ENCODE measurements at regions not wholly inside any gene's neighbourhood (a gene's known extent, or its start where the extent isn't known, plus 50 kb on each side); places are given as distances from the start of the nearest gene placed in this dataset.

DNA sequence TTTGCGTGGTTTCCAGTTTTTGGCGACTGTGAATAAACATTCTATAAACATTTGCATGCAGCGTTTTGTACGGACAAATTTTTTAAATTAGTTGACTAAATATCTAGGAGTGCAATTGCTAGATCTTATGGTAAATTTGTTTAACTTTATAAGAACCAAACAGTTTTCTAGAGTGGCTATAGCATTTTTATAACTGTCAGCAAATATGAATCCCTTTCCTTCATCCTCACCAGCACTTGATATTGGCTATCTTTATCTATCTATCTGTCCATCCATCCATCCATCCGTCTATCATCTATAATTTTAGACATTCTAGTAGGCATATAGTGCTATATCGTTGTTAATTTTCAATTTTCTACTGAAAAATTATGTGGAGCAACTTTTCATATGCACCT is 158.4 kb upstream of the CHRNA7 start:
- H3K4me1 Mint-ChIP-seq, result peaks cover 10% of the 10 kb centered on the region
- no peak overlapping the region for H3K27ac Mint-ChIP-seq
- no peak overlapping the region for H3K4me3 Mint-ChIP-seq
- TF ChIP-seq, protein P1, sequence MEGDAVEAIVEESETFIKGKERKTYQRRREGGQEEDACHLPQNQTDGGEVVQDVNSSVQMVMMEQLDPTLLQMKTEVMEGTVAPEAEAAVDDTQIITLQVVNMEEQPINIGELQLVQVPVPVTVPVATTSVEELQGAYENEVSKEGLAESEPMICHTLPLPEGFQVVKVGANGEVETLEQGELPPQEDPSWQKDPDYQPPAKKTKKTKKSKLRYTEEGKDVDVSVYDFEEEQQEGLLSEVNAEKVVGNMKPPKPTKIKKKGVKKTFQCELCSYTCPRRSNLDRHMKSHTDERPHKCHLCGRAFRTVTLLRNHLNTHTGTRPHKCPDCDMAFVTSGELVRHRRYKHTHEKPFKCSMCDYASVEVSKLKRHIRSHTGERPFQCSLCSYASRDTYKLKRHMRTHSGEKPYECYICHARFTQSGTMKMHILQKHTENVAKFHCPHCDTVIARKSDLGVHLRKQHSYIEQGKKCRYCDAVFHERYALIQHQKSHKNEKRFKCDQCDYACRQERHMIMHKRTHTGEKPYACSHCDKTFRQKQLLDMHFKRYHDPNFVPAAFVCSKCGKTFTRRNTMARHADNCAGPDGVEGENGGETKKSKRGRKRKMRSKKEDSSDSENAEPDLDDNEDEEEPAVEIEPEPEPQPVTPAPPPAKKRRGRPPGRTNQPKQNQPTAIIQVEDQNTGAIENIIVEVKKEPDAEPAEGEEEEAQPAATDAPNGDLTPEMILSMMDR (IDR thresholded peaks at IDR 0.05), result no peak
- no peaks in the 10 kb centered on the region for H3K9me3 Mint-ChIP-seq
- POLR2A ChIA-PET, result no interaction called here
- ATAC-seq (ENCODE audit: low read depth) (no peak), DNase-seq (no peak)
- CTCF ChIA-PET, result no interaction called here
- H3K36me3 Mint-ChIP-seq (ENCODE audit: low read depth), result peaks cover 4% of the 10 kb centered on the region
- H3K27me3 Mint-ChIP-seq, result peaks cover 13% of the 10 kb centered on the region
- intact Hi-C loops (cut with micrococcal nuclease), result loop anchor here (5.0 kb wide), 1 partner anchor 545 kb away; the partner anchor contains the start of gene KLF13

DNA sequence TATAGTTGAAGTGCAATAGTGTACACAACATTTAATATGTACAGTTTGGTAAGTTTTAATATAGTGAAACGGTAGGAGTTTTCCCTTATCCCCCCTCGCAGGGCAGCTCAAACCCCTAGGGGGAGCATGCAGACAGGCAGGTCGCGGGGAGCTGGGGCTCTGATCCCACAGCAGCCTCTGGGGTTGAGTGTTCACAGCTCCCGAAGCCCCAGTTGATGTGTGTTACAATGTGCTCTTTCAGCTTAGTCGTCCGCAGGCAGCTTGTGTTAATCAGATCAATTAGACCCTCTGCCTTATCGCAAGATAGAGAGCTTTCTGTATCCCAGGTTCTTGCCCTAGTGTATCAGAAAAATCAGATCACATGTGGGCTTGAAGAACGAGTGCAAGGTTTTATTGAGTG is 143.1 kb upstream of the CHRNA7 start:
- peaks cover 5% of the 10 kb centered on the region for H3K9me3 Mint-ChIP-seq
- CTCF ChIA-PET, result no interaction called here

DNA sequence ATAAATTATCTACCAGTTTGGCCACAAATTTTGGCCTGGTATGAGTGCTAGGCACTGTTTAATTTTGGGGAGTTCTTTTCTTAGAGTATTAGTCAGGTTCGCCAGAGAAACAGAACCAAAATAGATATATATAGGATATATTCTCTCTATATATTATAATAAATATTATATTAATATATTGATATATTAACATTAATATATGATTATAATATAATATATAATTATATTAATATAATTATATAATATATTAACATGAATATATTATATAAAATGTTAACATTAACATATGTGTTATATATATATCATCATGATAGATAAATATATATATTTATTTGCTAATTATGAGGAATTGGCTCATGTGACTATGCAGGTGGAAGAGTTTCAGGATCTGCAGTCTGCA is 137.8 kb upstream of the CHRNA7 start:
- no peak overlapping the region for H3K4me3 Mint-ChIP-seq
- H3K4me1 Mint-ChIP-seq, result no peaks in the 10 kb centered on the region
- ATAC-seq (ENCODE audit: low read depth) (no peak), DNase-seq (no peak)
- ChIA-PET CTCF (no interaction called here), POLR2A (no interaction called here)
- intact Hi-C loops (cut with micrococcal nuclease), result no loop called here
- H3K9me3 Mint-ChIP-seq, result peaks cover 7% of the 10 kb centered on the region
- no peak overlapping the region for H3K27ac Mint-ChIP-seq
- peaks cover 25% of the 10 kb centered on the region for H3K27me3 Mint-ChIP-seq
- no peaks in the 10 kb centered on the region for H3K36me3 Mint-ChIP-seq (ENCODE audit: low read depth)
- TF ChIP-seq, protein P1 (IDR thresholded peaks at IDR 0.05), result no peak

More for the DNA sequence above, 143.1 kb upstream of the CHRNA7 start:
- ATAC-seq (ENCODE audit: low read depth), result no peak
- Mint-ChIP-seq H3K27ac (no peak overlapping the region), H3K4me1 (no peaks in the 10 kb centered on the region), H3K27me3 (peaks cover 16% of the 10 kb centered on the region), H3K36me3 (ENCODE audit: low read depth) (no peaks in the 10 kb centered on the region), H3K4me3 (no peak overlapping the region)
- DNase-seq, result no peak
- intact Hi-C loops (cut with micrococcal nuclease), result no loop called here
- POLR2A ChIA-PET, result no interaction called here
- TF ChIP-seq, protein P1 (IDR thresholded peaks at IDR 0.05), result no peak

DNA sequence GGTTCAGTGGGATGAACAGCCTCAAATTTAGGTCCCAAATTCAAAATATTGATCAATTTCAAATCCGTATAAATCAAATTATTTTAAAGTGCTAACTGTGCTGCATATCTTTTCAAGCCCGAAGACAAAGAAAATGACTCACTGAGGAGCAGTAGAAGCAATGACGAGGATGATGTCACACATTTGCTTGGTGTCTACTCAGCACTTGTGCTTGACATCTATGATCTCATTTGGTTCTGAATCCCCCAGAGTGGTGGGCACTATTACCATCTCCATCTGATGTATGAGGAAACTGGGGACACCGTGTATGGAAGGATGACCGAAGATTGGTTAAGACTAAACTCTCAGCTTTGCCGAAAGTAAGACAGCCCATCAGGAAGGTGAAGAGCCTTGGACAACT is 136.5 kb upstream of the CHRNA7 start:
- ATAC-seq (ENCODE audit: low read depth) (no peak), DNase-seq (no peak)
- Mint-ChIP-seq H3K27ac (no peak overlapping the region), H3K4me1 (no peaks in the 10 kb centered on the region), H3K27me3 (peaks cover 18% of the 10 kb centered on the region), H3K36me3 (ENCODE audit: low read depth) (no peaks in the 10 kb centered on the region), H3K9me3 (peaks cover 13% of the 10 kb centered on the region), H3K4me3 (no peak overlapping the region)
- intact Hi-C loops (cut with micrococcal nuclease), result no loop called here
- POLR2A ChIA-PET, result no interaction called here
- CTCF ChIA-PET, result no interaction called here
- TF ChIP-seq, protein P1 (IDR thresholded peaks at IDR 0.05), result no peak

DNA sequence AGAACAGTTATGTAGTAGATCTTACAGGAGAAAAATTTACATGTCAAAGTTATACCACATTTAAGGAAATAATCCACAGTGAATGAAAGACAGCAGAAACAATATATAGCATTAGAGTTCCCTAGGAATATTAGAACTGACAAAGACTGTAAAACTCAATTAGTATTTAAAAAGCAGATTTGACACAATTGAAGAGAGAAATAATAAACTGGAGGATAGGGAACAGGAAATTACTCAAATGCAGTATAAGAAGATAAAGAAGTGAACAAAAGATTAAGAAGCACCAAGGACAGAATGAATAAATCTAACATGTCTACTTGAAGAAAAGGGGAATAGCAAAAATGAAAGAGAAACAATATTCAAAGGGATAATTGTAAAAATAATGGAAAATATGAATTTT is 132.6 kb upstream of the CHRNA7 start:
- ATAC-seq (ENCODE audit: low read depth), result no peak
- Mint-ChIP-seq H3K4me1 (no peaks in the 10 kb centered on the region), H3K9me3 (peaks cover 19% of the 10 kb centered on the region), H3K36me3 (ENCODE audit: low read depth) (no peaks in the 10 kb centered on the region), H3K27ac (no peak overlapping the region), H3K4me3 (no peak overlapping the region), H3K27me3 (peaks cover 7% of the 10 kb centered on the region)
- CTCF ChIA-PET, result no interaction called here
- intact Hi-C loops (cut with micrococcal nuclease), result no loop called here
- TF ChIP-seq, protein P1 (IDR thresholded peaks at IDR 0.05), result no peak
- POLR2A ChIA-PET, result no interaction called here
- DNase-seq, result no peak

Measured in activated B cell treated with CpG ODN at 0.5 μM for 24 hours (primary cell).